ENCODE measurements at regions not wholly inside any gene's neighbourhood (a gene's known extent, or its start where the extent isn't known, plus 50 kb on each side); places are given as distances from the start of the nearest gene placed in this dataset.

- H3K4me1 ChIP-seq, result peaks cover 2% of the 10 kb centered on the region; the same call in 1 of the 3 replicates
- no peak overlapping the region for H3K27ac ChIP-seq
- CTCF ChIA-PET, result interaction anchor here (1.3 to 1.5 kb wide), 3 partner anchors 9 to 1075 kb away, joined by 3 to 6 read pairs (median 3); no protein-coding TSS in a partner anchor
- no peaks in the 10 kb centered on the region for H3K9me3 ChIP-seq
- POLR2A ChIA-PET, result no interaction called here
- TF ChIP-seq KDM5A (IDR thresholded peaks at IDR 0.05) (no peak), GATA3 (IDR thresholded peaks at IDR 0.05; ENCODE audit: borderline replicate concordance) (no peak), TP53 (CRISPR knock-in tag; IDR thresholded peaks at IDR 0.05) (no peak), SMC3 (IDR thresholded peaks at IDR 0.05) (no peak), ESRRA (IDR thresholded peaks at IDR 0.05; ENCODE audit: borderline replicate concordance, low read length) (no peak), FOSL2 (IDR thresholded peaks at IDR 0.05) (no peak), FOSL2 (CRISPR knock-in tag; IDR thresholded peaks at IDR 0.05) (no peak), POLR2AphosphoS2 (conservative IDR thresholded peaks at IDR 0.05; ENCODE audit: low read length) (no peak), BCL3 (IDR thresholded peaks at IDR 0.05) (no peak), NPAS2 (CRISPR knock-in tag; IDR thresholded peaks at IDR 0.05; ENCODE audit: borderline replicate concordance) (no peak), ZFP36 (IDR thresholded peaks at IDR 0.05; ENCODE audit: borderline replicate concordance, partially characterized antibody) (no peak), HES2 (IDR thresholded peaks at IDR 0.05) (no peak), HOXA7 (CRISPR knock-in tag; IDR thresholded peaks at IDR 0.05) (no peak), PHF8 (IDR thresholded peaks at IDR 0.05; ENCODE audit: borderline replicate concordance, low read depth) (no peak)
- no peak overlapping the region for H3K4me3 ChIP-seq
- no peak for ATAC-seq
- no peak for FAIRE-seq
- 41% methylated on average over 1 of the region's 1 CpG for WGBS (ENCODE audit: missing lambda C conversion rate)
- H3K4me2 ChIP-seq, result no peak overlapping the region
- DNase-seq (ENCODE audit: low read depth in 1 of 2, low spot score in 1 of 2), result no peak
These were observed 208.3 kb downstream of the ZC3H11B start for GRCh38 chr1:219404629-219405028.

DNA sequence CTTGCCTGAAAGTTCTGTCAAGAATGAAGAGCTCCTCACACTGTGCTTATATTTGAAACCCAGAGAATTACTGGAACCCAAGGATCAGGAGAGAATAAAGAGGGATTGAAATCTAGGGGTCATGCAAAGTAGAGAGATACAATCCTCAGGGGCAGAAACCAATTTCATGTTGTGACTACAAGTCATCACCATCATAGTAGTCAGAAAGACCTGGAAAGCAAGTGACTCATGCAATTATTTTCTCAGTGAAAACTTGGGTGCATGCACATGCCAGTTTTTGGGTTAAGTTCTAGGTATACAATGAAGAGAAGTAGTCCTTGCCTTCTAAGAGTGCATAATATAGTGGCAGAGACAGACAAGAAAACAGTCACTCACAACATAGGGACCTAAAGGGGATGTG is 210.0 kb downstream of the ZC3H11B start:
- H3K9me3 ChIP-seq, result no peaks in the 10 kb centered on the region
- CTCF ChIA-PET, result interaction anchor here (1.0 kb wide), 1 partner anchor 17 kb away, joined by 3 read pairs; no protein-coding TSS in a partner anchor
- FAIRE-seq, result no peak

More for the DNA sequence above, 210.0 kb downstream of the ZC3H11B start:
- ATAC-seq (no peak), DNase-seq (ENCODE audit: low read depth in 1 of 2, low spot score in 1 of 2) (no peak)
- TF ChIP-seq REST (IDR thresholded peaks at IDR 0.05) (no peak), FOSL2 (IDR thresholded peaks at IDR 0.05) (no peak), FOSL2 (CRISPR knock-in tag; IDR thresholded peaks at IDR 0.05) (0 out of 2 replicates have a peak, but pooled peaks have one; percentile 24)
- Histone ChIP-seq H3K4me1 (peaks cover 2% of the 10 kb centered on the region; the same call in 1 of the 3 replicates), H3K4me2 (no peak overlapping the region), H3K4me3 (no peak overlapping the region), H3K27ac (no peak overlapping the region)
- POLR2A ChIA-PET, result interaction anchor here (0.6 kb wide), 1 partner anchor 854 kb away, joined by 4 read pairs; no protein-coding TSS in a partner anchor

Measured in A549 (cell line).